SIG-M5 treated with dmso at 0.1 percent for 504 hours (cell line): ENCODE measurements at regions not wholly inside any gene's neighbourhood (a gene's known extent, or its start where the extent isn't known, plus 50 kb on each side); places are given as distances from the start of the nearest gene placed in this dataset.
"Not testable (repeated sequence)": the region's sequence is repeated elsewhere in the genome, so short reads cannot be mapped to it uniquely, and the experiment has no call there.

ENCODE experiments used
- DNase-seq: peaks from one replicate; lab custom pipeline; 2025; ENCODE audit not compliant: unreplicated experiment; lab: John Stamatoyannopoulos, UW

GRCh38 chr2:122007577-122007976 is 252.1 kb downstream of the TSN start:
- no peak for DNase-seq

DNA sequence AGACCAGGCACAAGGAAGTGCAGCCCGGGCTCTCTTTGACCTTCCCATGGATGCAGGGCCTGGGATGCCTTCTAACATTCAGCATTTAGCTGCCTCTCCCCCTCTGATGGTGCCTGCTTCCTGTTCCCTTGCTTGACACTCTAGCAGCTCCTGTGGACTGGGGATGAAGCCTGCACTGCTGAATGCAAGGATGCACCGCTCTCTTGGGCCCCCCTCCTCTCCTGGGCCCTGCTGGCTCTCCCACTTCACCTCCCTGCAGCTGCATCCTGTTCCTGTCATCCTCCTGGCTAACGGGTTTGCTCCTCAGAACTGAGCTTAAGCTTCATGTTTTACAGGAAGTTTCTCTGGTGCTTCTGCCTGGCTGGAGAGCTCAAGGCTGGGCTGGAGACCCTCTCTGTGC is 254.1 kb downstream of the TSN start:
- no peak for DNase-seq

- DNase-seq: no peak
These were observed 256.2 kb downstream of the TSN start for GRCh38 chr2:122011493-122012270.

GRCh38 chr2:122018736-122019135 is 263.3 kb downstream of the TSN start:
- DNase-seq: no peak

GRCh38 chr2:122019724-122020123 is 264.3 kb downstream of the TSN start:
- no peak for DNase-seq

DNA sequence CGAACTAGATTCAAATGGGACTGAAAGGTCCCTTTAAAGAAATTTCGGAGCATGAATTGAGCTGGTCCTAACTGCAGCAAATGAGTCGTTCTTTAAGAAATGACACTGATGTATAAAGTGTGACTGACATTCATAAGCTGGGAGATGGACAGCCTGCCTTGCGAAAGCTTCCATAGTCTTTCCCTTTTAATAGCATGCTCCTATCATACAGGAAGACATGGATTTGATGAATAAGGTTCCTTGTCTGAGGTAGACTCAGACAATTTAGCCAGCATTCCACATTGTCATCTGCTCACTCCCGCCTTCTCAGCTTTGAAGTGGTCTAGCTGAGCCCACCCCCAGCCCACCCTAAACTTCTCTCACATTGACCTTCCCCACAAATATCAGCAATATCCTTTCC is 264.9 kb downstream of the TSN start:
- no peak for DNase-seq

- DNase-seq: no peak
These were observed 266.5 kb downstream of the TSN start for GRCh38 chr2:122021941-122022340.

DNA sequence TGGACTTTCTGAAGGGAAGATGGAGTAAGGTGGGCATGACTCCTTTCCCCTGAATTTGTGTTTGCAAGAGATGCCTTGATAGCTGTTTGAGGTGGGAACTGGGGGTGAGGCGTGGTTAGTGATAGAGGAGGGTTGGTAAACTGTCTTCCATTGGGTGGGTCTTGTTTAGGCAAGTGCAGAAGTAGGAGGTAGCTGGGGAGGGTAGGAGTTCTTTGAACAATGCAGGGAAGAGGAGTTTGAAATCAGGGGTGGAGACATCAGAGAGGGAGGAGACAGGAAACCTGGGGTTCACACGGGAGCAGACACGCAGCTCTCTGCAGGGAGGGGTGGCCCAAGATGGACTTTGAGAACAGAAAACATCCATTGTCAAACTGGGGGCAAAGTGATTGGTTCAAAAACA is 267.1 kb downstream of the TSN start:
- DNase-seq: no peak

GRCh38 chr2:122023059-122023864 is 267.8 kb downstream of the TSN start:
- DNase-seq: no peak

DNA sequence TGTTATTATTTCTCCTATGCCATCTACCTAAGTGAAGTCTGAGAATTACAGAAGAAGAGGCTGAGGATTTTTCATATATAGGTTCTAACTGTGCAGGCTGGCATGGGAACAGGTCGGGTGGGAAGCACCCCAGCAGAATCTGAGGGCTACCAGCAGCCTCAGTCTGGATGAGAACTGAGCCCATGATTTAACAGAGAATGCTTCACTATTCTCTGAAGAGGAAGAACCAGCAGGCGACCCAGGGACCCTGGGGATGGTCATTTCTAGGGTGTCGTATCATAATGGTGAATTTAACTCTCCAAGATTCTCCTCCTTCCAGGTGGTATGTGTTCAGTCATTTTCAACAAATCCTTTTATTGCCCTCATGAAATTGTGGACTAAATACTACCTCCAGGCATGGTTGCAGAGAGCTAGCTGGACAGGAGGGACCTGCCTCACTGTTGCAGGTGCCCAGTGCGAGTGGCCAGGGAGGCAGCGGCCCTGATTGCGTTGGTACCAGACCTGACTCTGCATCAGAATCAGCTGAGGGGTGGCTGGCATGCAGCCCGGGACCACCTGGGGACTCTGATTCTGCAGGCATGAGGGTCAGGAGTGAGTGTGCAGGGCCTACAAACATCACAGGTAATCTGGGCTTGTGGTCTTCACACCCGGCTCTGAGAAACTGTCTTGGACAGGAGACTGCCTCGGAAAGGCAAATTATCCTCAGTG is 272.2 kb downstream of the TSN start:
- no peak for DNase-seq

DNA sequence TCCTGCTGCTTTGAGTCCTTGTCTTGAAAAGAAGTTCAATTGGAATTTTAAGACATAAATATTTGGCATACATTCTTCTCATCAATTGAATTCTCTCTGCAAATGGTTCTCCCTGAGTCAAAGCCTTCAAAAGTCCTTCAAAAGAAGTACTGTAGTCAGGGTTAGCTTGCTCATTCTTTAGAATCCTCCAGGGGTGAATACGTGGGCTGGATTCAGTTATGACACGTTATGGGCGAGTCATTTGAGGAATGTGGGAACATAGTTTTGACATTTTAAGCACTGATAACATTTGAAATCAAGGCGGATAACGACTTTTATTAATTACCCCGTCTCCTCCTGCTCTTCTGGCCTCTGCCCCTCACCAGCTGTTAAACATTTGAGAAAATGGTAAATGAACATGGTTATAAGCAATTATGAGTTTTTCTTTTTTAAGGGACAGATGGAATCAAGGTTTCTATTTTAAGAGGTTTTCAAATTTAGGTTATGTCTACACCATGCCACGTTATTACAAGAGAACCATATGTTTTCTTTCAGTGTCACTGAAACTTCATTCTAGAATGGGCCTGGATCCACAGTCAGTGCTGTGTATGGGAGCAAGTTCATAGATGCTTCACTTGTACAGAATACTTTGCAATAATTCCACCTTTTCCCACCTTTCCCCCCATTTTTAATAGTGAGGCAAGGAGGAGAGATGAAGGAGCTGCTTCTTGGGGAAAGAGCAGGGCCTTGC is 273.1 kb downstream of the TSN start:
- no peak for DNase-seq

DNA sequence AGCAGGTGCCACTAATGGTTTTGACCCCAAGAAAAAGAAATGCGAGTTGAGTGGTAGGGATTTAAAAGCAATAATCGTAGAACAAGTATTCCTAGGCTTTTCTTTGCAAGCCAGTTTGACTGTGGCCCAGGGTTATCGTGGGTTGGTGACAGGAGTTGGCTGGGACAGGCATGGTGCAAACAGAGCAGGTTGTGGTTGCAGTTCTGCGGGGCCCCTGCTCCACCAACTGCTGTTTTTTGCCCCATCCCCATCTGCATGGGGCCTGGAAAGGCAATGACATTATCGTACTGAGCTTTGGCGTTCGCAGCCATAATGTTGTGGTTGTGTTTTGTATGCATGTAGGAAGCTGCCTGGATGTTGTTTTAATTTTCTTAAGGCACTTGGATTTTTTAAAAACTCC is 274.0 kb downstream of the TSN start:
- DNase-seq: no peak

GRCh38 chr2:122029945-122030344 is 274.5 kb downstream of the TSN start:
- no peak for DNase-seq

DNA sequence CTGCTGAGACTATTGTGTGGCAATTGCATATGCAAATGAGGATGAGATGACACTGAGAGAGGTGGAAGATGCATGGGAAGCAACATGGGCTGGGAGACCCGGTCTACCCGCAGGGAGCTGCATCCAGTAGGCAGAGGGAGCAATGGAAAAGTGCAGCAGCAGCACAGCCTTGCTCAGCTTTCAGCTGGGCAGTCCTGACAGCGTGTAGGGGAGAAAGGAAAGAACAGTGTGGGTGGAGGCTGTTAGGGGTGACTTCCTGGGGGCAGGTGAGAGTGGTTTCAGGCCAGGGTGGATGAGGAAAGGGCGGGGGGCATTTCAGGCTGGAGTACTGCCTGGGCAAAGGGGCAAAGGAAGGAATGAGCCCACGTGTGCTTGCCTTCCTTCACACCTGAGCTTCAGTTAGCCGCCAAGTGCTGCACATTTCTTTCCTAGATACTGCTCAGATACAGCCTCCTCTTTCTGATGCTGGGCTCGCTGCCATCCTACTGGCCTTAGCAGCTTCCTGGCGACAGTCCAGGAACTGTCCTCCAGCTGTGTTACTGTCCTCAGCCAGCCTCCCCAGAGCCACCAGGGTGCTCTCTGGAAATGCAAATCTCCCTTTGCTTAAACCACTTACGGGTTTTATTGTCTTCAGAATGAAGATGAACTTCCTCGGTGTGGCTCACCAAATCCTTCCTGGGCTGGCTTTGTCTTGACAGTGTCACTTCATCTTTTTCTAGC is 276.3 kb downstream of the TSN start:
- DNase-seq: no peak

DNA sequence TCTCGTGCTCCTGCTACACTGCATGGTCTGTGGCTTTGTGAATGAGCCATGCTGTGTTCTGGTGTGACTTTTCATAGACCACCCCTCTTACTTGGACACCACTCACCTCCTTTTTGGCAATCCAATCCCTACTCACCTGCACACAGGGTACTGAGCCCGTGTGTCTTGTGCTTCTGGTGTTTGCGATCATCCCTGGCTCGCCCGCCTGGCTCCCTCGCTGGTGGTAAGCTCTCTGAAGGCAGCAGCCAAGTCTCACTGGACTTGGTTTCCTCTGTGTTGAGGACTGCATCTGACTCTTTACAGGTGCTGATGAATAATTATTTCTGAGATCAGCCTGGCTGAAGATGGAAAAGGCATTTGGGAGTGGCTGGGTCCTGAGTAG is 276.8 kb downstream of the TSN start:
- DNase-seq: no peak

DNA sequence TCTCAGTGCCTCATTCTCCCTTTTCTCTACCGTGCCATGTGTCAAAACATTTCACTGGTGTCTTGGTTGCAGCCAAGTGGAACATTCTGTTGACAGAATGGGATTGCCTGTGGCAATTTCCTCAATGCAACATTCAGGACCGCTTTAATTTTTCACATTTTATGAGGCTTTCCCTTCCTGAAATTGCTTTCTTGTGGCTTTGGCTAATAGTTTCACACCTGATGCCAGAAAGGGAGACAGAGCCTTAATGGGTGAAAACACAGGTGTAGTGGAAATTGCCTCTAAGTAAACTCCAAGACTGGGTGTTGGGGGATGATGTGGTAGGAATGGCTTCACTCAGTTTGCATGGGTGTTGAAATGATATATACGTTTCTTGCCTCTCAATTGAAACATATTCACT is 278.3 kb downstream of the TSN start:
- DNase-seq: no peak

DNA sequence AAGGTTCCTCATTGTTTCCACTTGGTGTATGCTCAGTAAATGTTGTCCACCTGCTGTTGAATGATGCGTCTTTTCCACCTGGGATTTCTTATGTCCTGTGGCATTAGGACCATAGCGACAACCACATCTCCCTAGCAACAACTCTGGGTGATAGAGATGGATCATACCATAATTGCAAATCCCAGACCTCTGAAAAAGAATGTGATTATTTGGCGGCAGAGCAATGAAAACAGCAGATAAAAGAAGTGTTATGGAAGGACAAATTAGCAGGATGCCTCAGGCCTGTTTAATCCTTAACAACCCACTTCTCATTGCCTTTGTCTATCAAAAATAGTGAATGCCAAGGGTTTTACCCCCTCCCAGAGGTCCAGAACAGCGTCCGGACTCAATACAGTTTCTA is 278.9 kb downstream of the TSN start:
- DNase-seq: no peak

GRCh38 chr2:122034777-122035176 is 279.3 kb downstream of the TSN start:
- no peak for DNase-seq

- not testable (repeated sequence) for DNase-seq
These were observed 283.4 kb downstream of the TSN start for GRCh38 chr2:122038816-122039215.

DNA sequence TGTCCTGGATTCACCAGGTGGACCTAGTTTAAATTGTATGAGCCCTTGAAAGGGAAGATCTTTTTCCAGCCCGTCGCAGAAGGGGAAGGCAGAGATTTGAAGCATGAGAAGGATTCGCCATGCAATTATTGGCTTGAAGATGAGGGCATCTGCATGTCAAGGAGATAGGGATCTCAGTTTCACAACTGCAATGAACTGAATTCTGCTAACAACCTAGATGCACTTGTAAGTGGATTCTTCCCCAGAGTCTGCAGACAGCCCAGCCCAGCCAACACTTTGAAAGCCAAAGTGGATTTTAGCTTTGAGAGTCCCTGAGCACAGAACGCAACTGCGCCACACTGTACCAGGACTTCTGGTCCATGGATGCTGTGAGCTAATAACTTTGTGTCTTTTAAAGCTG is 286.0 kb downstream of the TSN start:
- no peak for DNase-seq

DNA sequence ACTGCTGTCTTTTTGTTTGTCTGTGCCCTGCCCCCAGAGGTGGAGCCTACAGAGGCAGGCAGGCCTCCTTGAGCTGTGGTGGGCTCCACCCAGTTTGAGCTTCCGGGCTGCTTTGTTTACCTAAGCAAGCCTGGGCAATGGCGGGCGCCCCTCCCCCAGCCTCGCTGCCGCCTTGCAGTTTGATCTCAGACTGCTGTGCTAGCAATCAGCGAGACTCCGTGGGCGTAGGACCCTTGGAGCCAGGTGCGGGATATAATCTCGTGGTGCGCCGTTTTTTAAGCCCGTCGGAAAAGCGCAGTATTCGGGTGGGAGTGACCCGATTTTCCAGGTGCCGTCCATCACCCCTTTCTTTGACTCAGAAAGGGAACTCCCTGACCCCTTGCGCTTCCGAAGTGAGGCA is 296.2 kb downstream of the TSN start:
- DNase-seq: not testable (repeated sequence)
